Nephron progenitor cell (in vitro differentiated cells): ENCODE measurements at regions not wholly inside any gene's neighbourhood (a gene's known extent, or its start where the extent isn't known, plus 50 kb on each side); places are given as distances from the start of the nearest gene placed in this dataset.
"Not testable (repeated sequence)": the region's sequence is repeated elsewhere in the genome, so short reads cannot be mapped to it uniquely, and the experiment has no call there.

Source experiments
- DNase-seq: peaks from one replicate; pipeline ENCODE4 v3.0.0; 2021
- H3K27ac Mint-ChIP-seq: 2 replicates; pipeline ENCODE4 v1.8.0; 2021; ENCODE audit warnings: mild to moderate bottlenecking, moderate library complexity, mixed read lengths
- H3K27me3 Mint-ChIP-seq: 2 replicates; pipeline ENCODE4 v1.8.0; 2021; ENCODE audit warnings: mild to moderate bottlenecking, low read depth, mixed read lengths; ENCODE audit not compliant: poor library complexity
- H3K36me3 Mint-ChIP-seq: 2 replicates; pipeline ENCODE4 v1.8.0; 2021; ENCODE audit warnings: low read depth, mixed read lengths
- H3K4me1 Mint-ChIP-seq: 2 replicates; pipeline ENCODE4 v1.8.0; 2021; ENCODE audit warnings: mixed read lengths
- H3K4me3 Mint-ChIP-seq: 2 replicates; pipeline ENCODE4 v1.8.0; 2021; ENCODE audit warnings: mild to moderate bottlenecking, moderate library complexity, mixed read lengths
- H3K9me3 Mint-ChIP-seq: 2 replicates; pipeline ENCODE4 v1.8.0; 2021; ENCODE audit warnings: mild to moderate bottlenecking, moderate library complexity, mixed read lengths
- CTCF ChIP-seq: fragments of 200-600 bp; sonication (generic); IDR thresholded peaks from 2 replicates; pipeline ENCODE4 v1.5.0; 2021; ENCODE audit warnings: antibody characterized with exemption

DNA sequence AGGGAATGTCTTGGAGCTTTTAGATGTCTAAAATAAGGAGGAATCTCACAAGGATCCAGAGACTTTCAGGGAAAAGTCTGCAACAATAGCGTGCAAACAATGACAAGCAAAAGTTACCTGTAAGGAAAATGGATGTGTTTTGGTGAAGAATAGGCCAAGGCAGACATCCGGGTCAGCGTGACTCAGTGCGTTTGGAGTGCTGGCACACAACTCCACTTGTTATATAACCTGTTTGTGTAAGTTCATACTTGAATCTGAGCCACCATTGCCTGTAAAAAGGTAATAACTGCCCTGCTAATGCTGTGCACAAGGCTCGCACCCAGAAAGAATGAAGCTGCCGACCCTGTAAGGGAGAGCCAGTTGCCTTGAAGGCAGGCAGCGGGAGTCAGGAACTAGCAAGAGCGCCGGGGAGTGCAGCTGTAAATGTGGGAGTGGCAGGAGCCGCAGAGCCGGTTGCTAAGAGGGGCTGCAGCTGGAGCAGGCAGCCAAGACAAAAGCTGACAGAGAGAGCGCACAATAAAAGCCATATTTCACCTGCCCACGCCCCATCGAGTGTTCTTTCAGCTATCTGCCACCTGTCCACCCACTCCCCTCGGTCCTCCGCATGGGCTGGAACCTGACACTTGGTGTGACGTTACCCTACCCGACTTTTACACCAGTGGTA is 638.5 kb upstream of the MIS18BP1 start:
- Mint-ChIP-seq H3K4me1 (peaks cover 58% of the 10 kb centered on the region), H3K4me3 (peak overlapping the region; percentile 56), H3K36me3 (peaks cover 5% of the 10 kb centered on the region), H3K27me3 (peaks cover 2% of the 10 kb centered on the region), H3K27ac (peak overlapping the region; percentile 81), H3K9me3 (peaks cover 28% of the 10 kb centered on the region)
- peak; percentile 58 for DNase-seq
- TF ChIP-seq CTCF: no peak

DNA sequence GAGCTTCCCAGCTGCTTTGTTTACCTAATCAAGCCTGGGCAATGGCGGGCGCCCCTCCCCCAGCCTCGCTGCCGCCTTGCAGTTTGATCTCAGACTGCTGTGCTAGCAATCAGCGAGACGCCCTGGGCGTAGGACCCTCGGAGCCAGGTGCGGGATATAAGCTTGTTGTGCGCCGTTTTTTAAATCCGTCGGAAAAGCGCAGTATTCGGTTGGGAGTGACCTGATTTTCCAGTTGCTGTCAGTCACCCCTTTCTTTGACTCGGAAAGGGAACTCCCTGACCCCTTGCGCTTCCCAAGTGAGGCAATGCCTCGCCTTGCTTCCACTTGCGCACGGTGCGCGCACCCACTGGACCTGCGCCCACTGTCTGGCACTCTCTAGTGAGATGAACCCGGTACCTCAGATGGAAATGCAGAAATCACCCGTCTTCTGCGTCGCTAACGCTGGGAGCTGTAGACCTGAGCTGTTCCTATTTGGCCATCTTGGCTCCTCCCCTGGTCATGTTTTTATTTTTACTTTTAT is 635.8 kb upstream of the MIS18BP1 start:
- peaks cover 32% of the 10 kb centered on the region for H3K9me3 Mint-ChIP-seq
- H3K27ac Mint-ChIP-seq, DNase-seq, H3K36me3 Mint-ChIP-seq, H3K27me3 Mint-ChIP-seq: not testable (repeated sequence)
- peaks cover 50% of the 10 kb centered on the region for H3K4me1 Mint-ChIP-seq
- peak overlapping the region; percentile 52 for H3K4me3 Mint-ChIP-seq

DNA sequence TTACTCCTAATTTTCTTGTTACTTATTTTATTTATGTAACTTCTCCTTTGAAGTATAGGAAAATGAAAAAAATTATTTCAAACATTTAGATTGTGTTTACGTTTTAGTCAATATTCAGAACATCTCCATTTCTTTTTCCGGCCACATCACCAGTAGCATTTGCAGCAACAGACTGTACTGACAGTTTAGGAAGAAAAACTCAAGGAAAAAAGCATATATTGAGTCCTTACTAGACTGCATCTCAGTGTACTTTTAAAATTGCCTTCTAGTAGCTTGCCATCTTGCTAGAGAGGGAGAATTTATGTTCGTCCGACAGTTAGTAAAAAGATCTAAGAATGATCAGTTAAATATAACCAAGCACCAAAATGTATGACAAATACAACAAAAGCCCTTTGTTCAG is 625.0 kb upstream of the MIS18BP1 start:
- TF ChIP-seq CTCF: no peak
- Mint-ChIP-seq H3K4me1 (no peaks in the 10 kb centered on the region), H3K27me3 (no peaks in the 10 kb centered on the region), H3K9me3 (peaks cover 16% of the 10 kb centered on the region), H3K4me3 (no peak overlapping the region), H3K27ac (no peak overlapping the region), H3K36me3 (peaks cover 4% of the 10 kb centered on the region)
- no peak for DNase-seq

- Mint-ChIP-seq H3K27me3 (no peaks in the 10 kb centered on the region), H3K9me3 (peaks cover 41% of the 10 kb centered on the region), H3K36me3 (peaks cover 12% of the 10 kb centered on the region), H3K4me3 (no peak overlapping the region), H3K4me1 (peaks cover 4% of the 10 kb centered on the region), H3K27ac (no peak overlapping the region)
- no peak for DNase-seq
- TF ChIP-seq CTCF: no peak
These were observed 615.9 kb upstream of the MIS18BP1 start for GRCh38 chr14:45868863-45869262.

- H3K27me3 Mint-ChIP-seq: no peaks in the 10 kb centered on the region
- no peak for DNase-seq
- H3K4me3 Mint-ChIP-seq: no peak overlapping the region
- no peak for TF ChIP-seq CTCF
- H3K36me3 Mint-ChIP-seq: peaks cover 12% of the 10 kb centered on the region
- peaks cover 4% of the 10 kb centered on the region for H3K4me1 Mint-ChIP-seq
- H3K9me3 Mint-ChIP-seq: peaks cover 39% of the 10 kb centered on the region
- no peak overlapping the region for H3K27ac Mint-ChIP-seq
These were observed 615.4 kb upstream of the MIS18BP1 start for GRCh38 chr14:45868377-45868776.

GRCh38 chr14:45867046-45867894 is 614.3 kb upstream of the MIS18BP1 start:
- Mint-ChIP-seq H3K27ac (no peak overlapping the region), H3K4me1 (peaks cover 4% of the 10 kb centered on the region), H3K27me3 (peaks cover 3% of the 10 kb centered on the region), H3K4me3 (no peak overlapping the region), H3K36me3 (peaks cover 12% of the 10 kb centered on the region), H3K9me3 (peaks cover 30% of the 10 kb centered on the region)
- no peak for DNase-seq
- TF ChIP-seq CTCF: no peak
